HG02623 (cell line): ENCODE measurements at regions not wholly inside any gene's neighbourhood (a gene's known extent, or its start where the extent isn't known, plus 50 kb on each side); places are given as distances from the start of the nearest gene placed in this dataset.

Experiments
- ATAC-seq: cut with Tn5 transposase; IDR thresholded peaks from one replicate; pipeline ENCODE4 v1.9.1; 2021; ENCODE audit warnings: moderate library complexity; ENCODE audit not compliant: unreplicated experiment

GRCh38 chr2:58571181-58571852 lies 330.2 kb upstream of the FANCL start:
- ATAC-seq: peak; percentile 76

GRCh38 chr2:58569475-58570185 lies 328.5 kb upstream of the FANCL start:
- ATAC-seq: no peak

GRCh38 chr2:58568901-58569300 lies 327.8 kb upstream of the FANCL start:
- ATAC-seq: no peak

GRCh38 chr2:58562276-58562675 lies 321.2 kb upstream of the FANCL start:
- no peak for ATAC-seq

GRCh38 chr2:58560531-58560930 lies 319.4 kb upstream of the FANCL start:
- ATAC-seq: no peak

GRCh38 chr2:58558881-58559280 lies 317.8 kb upstream of the FANCL start:
- ATAC-seq: no peak

GRCh38 chr2:58557176-58557575 lies 316.1 kb upstream of the FANCL start:
- ATAC-seq: no peak

- no peak for ATAC-seq
Observed at GRCh38 chr2:58553937-58554336, 312.8 kb upstream of the FANCL start.

- ATAC-seq: no peak
Observed at GRCh38 chr2:58553522-58553921, 312.4 kb upstream of the FANCL start.

- no peak for ATAC-seq
Observed at GRCh38 chr2:58545300-58546280, 304.5 kb upstream of the FANCL start.

GRCh38 chr2:58543442-58543841 lies 302.3 kb upstream of the FANCL start:
- no peak for ATAC-seq

- no peak for ATAC-seq
Observed at GRCh38 chr2:58541511-58541910, 300.4 kb upstream of the FANCL start.

GRCh38 chr2:58540681-58541080 lies 299.6 kb upstream of the FANCL start:
- no peak for ATAC-seq

- no peak for ATAC-seq
Observed at GRCh38 chr2:58539973-58540372, 298.8 kb upstream of the FANCL start.

GRCh38 chr2:58535990-58536389 lies 294.9 kb upstream of the FANCL start:
- no peak for ATAC-seq

GRCh38 chr2:58535182-58535581 lies 294.1 kb upstream of the FANCL start:
- ATAC-seq: no peak

- ATAC-seq: no peak
Observed at GRCh38 chr2:58533376-58533775, 292.3 kb upstream of the FANCL start.

GRCh38 chr2:58532641-58533040 lies 291.5 kb upstream of the FANCL start:
- no peak for ATAC-seq

GRCh38 chr2:58527647-58528046 lies 286.5 kb upstream of the FANCL start:
- ATAC-seq: no peak

GRCh38 chr2:58521803-58522554 lies 280.9 kb upstream of the FANCL start:
- no peak for ATAC-seq

GRCh38 chr2:58520903-58521302 lies 279.8 kb upstream of the FANCL start:
- no peak for ATAC-seq
